LNCaP clone FGC (cell line): ENCODE measurements at regions not wholly inside any gene's neighbourhood (a gene's known extent, or its start where the extent isn't known, plus 50 kb on each side); places are given as distances from the start of the nearest gene placed in this dataset.
A peak's percentile ranks its signal among the peaks of the same experiment; 100 is the strongest.

Source experiments
- DNase-seq: peaks from one replicate; pipeline ENCODE4 v3.0.0-alpha.2; 2011; ENCODE audit warnings: low read depth
- H3K4me3 ChIP-seq: 2 replicates; pipeline ENCODE4 v1.5.1; 2011; ENCODE audit warnings: mild to moderate bottlenecking, low read depth, low read length, control low read depth
- TF ChIP-seq, protein P1 (sequence below): IDR thresholded peaks from 2 replicates; pipeline ENCODE4 v1.5.1; 2012; ENCODE audit warnings: mild to moderate bottlenecking; ENCODE audit not compliant: control insufficient read depth, insufficient read depth; ENCODE audit errors: extremely low read depth

DNA sequence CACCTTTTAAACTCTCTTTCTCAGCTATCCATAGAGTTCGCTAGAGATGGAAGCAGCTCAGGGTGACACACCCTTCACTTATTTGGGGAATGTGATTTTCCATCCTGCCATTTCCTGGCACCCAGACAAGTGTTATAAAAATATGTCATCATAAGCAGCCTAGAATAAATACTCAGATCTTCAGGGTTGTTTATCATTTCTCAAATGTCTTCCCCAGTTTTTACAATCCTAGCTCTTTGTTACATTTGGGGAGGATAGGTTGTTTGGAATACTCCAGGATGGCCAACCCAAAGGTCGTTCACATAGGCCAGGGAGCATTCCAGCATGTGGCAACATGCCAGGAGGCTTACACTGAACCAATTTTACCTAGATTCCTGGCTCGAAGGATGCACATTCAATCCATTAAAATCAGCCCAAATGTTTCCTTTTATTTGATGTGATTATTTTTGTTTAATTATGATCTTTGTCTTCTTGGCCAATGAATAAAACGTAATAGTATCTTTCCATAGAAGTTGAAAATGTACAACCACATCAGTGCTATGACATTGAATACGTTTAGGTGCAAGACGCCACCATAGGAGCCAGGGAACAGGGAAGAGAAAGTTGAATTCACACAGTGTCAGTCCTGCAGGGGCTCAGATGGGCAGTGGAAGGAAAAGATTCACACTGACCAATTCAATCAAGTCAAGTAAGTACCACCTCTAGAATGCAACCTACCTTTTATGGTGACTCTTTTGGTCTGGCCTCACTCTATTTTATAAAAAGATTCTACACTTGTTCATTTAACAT is 537.7 kb upstream of the MDFIC2 start:
- peak; percentile 62 for DNase-seq
- no peak overlapping the region for H3K4me3 ChIP-seq
- TF ChIP-seq, protein P1, sequence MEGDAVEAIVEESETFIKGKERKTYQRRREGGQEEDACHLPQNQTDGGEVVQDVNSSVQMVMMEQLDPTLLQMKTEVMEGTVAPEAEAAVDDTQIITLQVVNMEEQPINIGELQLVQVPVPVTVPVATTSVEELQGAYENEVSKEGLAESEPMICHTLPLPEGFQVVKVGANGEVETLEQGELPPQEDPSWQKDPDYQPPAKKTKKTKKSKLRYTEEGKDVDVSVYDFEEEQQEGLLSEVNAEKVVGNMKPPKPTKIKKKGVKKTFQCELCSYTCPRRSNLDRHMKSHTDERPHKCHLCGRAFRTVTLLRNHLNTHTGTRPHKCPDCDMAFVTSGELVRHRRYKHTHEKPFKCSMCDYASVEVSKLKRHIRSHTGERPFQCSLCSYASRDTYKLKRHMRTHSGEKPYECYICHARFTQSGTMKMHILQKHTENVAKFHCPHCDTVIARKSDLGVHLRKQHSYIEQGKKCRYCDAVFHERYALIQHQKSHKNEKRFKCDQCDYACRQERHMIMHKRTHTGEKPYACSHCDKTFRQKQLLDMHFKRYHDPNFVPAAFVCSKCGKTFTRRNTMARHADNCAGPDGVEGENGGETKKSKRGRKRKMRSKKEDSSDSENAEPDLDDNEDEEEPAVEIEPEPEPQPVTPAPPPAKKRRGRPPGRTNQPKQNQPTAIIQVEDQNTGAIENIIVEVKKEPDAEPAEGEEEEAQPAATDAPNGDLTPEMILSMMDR: no peak

DNA sequence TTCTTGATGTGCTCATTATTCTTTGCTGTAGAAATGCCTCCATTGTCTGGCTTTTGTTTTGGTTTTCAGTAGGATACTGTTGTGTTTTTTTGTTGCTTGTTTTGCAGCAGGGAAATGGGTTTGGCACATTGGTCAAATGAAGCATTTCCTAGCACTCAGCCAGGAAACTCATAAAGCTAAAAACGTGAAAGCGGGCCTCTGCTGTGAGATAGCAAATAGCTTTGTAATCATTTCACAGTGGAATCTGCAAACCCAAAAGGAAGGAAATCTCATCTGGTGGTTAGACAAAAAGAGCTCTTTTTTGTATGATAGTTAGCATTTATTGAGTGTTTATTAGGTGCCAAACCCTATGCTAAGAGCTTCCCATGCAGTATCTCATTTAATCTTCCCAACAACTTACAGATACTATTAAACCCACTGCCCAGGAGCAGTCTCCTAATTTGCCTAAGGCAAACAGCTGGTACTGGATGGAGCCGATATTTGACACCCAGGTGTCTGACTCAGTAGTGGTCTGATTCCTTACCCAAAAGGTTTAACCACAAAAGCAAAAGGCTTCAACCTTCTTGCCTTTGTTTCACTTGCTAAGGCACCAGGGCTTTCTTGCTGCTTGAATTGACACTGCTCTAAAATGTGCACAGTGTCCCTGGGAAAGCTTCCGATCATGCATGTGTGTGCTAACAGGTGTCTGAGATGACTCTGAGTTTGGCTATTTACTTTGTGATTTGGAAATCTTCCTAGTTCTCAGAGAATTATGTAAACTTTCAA is 527.9 kb upstream of the MDFIC2 start:
- peak; percentile 68 for DNase-seq
- TF ChIP-seq, protein P1: no peak
- no peak overlapping the region for H3K4me3 ChIP-seq

- DNase-seq: no peak
- no peak overlapping the region for H3K4me3 ChIP-seq
- TF ChIP-seq, protein P1: no peak
Measured at GRCh38 chr3:70833239-70833960, 521.0 kb upstream of the MDFIC2 start.

GRCh38 chr3:70832834-70833205 is 520.4 kb upstream of the MDFIC2 start:
- TF ChIP-seq, protein P1: no peak
- no peak for DNase-seq

DNA sequence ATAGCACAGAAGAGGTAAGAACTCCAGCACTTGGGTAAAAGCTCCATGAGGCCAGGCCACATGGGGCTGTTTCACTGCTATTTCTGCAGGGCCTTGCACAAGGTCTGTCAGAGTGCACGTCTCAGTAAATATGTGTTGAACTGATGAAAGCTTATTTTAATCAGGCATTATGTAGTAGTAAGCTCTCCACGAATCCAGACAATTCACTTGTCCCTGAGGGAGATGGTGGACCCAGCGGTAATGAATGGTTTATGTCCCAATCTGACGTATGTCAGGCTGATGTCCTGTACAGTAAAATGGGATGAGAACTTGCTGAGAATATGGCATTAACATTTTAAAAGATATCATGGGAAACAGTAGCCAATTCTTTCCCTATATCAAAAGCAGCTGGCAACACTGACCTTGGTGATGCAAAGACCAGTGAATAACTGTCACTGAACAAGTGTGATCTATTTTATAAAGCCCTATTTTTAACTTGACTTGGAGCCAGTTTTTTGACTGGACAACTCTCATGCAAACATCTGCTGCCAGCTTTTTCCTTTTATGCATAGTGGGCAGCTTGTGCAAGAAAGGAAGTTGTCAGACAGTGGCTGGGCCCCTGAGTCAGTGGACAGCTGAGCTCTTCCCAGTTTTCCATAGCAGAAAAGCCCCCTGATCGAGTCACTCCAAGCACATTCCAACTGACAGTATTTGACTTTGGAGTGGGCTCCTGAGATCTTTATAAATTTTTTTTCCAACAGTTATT is 519.8 kb upstream of the MDFIC2 start:
- H3K4me3 ChIP-seq: no peak overlapping the region
- TF ChIP-seq, protein P1: no peak
- DNase-seq: no peak

More at GRCh38 chr3:70832834-70833205, 520.4 kb upstream of the MDFIC2 start:
- no peak overlapping the region for H3K4me3 ChIP-seq

- TF ChIP-seq, protein P1: no peak
- no peak overlapping the region for H3K4me3 ChIP-seq
- no peak for DNase-seq
Measured at GRCh38 chr3:70829092-70829491, 516.7 kb upstream of the MDFIC2 start.
